A172 (cell line): ENCODE measurements at regions not wholly inside any gene's neighbourhood (a gene's known extent, or its start where the extent isn't known, plus 50 kb on each side); places are given as distances from the start of the nearest gene placed in this dataset.

ENCODE experiments used
- DNase-seq: peaks from one replicate; pipeline ENCODE4 v3.0.0-alpha.2; 2015; ENCODE audit warnings: low spot score

DNA sequence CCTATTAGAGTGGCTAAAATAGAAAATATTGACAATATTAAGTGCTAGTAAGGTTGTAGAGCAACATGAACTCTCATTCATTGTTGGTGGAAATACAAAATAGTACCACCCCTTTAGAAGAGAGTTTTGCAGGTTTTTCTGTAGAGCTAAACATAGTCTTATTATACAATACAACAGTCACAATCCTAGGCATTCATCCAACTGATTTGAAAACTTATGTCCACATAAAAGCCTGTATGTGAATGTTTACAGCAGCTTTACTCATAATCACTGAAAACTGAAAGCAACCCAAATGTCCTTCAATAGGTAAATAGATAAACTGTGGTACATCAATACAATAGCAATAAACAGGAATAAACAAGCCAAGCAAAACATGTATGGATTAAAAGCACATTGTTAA lies 127.2 kb upstream of the PRNP start:
- DNase-seq: no peak

DNA sequence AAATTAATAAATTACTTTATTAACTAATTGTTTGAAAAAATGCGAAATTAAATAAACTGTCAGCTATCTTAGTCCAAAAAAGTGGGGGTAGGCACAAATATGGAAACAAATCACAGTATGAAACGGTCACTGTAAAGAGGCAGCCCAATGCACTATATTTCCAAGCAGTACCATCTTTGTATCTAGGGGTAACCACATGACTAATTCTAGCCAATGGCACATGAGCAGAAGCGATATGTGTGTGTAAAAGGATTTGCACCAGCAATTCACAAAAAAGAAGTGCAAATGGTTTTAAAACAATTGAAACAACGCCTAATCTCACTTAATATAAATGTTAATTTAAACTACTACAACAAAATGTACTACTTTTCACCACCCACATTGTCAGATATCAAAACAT lies 129.5 kb upstream of the PRNP start:
- DNase-seq: no peak

DNA sequence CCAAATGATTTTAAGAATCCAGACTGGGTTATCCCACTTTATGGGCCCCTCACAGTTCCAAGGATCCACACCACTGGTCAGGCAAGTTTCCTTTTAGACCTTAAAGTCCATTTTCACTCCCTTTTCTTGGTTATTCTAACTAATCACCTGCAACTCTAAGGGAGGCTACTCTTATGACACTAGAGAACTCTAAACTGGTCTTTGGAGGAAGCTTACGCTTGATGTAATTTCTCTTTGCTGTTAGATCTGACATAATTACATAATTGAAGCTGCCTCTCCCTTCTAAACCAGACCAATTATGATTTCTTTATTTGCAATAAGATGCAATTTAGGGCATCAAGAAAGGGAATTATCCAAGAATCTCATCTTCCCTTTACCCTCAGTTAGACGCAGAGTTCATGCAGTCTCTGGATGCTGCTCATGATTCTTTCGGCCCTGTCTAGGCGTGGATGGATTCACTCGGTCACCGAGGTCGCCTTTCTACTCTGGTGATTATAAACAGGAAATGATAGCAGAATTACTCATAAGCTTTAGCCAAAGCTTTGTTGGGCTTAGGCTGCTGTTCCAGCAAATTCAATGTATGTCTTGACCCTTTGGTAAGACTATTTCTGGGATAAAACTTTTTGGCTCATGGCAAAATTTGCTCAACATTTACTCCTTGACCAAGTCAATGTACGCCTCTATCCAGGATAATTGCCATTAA lies 130.9 kb upstream of the PRNP start:
- peak; percentile 92 for DNase-seq

DNA sequence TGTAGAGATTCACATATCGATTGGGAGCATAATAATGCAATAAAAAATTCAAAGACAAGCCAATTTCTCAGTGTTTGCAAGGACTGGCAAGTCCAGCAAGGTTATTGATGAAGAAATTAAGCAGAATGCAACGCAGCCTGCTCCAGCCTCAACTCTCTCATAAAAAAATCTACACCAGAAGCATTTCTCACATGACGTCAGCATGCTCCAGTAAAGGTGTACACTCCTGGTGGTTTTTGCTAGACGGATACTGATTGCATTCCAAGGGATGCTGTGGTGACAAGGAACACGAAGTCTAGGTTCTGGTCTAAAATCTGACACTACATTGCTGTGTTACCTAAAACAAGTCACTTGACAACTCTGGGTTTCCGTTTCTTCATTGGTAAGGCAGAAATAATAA lies 131.9 kb upstream of the PRNP start:
- DNase-seq: no peak

DNA sequence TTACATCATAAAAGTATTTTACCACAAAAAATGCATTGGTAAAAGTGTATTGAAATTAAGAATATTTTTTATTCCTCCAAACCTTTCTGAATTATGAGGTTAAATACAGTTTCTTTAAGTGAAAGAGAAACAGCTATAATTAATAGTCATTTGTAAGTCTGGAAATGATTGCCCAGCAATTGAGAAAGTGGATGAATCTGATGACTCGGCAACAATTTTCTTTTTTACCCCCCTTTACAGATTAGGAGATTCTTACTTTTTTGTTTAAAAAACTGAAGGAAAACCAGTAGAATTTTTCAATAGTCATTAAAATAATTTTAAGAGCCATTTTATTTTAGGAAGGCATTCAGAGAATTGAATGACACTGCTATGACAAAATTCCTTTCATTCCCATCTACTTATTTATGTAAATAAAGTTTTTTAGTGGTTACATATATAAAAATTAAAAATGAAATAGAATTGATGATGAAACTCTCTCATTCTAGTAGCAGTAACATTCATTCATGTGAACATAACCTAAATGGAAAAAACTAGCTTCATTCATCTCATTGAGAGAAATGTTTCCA lies 134.1 kb upstream of the PRNP start:
- no peak for DNase-seq

DNA sequence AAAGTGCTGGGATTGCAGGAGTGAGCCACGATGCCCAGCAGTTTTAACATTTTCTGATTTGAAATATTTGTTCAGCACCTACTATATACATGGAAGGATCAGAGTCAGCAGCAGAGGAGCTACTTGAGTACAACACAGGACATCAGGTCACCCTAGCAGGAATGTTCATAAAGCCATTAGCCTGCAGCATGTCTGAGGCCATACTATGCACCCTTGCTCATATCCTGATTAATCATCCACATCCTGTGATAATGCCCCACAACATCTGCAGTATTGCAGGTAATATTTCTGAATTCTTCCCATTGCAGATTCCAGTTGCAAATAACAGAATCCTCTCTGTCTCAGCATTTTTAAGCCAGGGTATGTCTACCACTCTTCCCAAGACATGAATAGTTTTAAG lies 135.5 kb upstream of the PRNP start:
- DNase-seq: peak; percentile 82

DNA sequence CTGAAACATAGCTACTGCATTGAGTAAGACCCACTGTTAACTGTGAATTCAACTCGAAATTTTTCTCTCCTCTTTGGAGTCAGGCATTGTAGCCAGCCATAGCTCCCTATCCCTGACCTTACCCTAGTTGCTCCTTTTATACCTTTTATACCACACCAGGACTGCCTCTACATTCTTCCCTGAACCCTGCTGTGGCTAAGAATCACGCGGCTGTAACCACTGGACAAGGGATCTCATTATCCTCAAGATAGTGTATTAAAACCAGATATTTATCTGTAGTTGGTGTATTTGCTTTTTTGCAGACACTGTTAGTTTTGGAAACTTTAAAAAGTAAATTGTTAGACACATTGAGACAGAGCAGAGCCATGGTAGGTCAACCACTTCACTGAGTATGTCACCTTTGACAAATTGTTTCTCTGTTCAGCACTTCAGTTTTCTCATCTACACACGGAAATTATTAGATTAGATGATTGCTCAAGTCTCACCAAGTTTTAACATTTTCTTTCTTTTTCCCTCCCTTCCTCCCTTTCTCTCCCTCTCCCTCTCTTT lies 136.5 kb upstream of the PRNP start:
- peak; percentile 51 for DNase-seq

DNA sequence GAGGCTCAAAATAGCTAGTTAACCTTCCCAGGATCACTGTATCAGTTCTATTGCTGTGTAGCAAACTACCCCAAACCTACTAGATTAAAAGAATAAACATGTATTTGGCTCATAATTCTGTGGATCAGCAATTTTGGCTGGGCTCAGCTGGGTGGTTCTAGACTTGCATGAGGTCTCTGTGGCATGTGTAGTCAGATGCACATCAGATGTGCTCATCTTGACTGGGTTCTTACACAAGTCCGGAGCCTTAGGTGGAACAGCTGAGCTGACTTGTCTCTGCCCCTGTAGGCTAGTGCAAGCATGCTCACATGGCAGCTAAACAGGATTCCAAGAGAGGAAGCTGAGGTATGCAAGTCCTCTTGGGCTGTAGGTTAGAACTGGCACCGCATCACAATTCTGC lies 137.7 kb upstream of the PRNP start:
- DNase-seq: no peak

DNA sequence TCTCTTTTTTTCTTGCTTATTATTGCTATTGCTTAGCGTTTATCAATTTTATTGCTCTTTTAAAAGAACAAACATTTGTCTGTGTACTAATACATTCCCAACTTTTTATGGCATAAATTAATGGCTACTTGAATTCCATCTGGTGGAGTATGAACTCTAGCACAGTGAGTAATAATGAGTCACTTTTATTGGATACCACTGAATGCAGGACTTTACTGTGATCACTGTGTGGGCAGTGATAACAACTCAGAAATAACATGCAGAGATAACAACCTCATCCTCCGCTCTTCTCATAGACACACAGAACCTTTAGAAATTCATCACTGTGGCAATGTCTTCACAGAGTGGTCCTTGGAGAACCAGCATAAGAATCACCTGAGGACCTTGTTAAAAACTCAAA lies 139.5 kb upstream of the PRNP start:
- peak; percentile 95 for DNase-seq

DNA sequence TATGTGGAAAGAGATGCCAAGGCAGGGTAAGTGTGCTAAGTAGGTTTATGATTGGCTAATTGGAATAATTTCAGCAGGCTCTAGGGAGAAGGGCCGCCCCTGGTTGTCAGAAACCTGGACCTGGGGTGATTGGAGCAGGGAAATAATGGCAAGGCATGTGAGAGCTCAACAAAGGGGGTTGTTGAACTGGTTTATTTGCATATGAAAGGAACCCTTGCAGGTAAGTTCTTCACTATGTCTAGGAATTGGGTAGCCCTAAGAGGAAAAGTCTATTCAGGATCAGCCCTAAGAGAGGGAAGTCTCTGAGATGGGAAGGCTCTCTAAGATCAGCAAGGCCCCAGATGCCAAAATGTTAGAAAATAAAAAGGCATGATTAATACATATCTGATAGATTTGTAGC lies 139.9 kb upstream of the PRNP start:
- no peak for DNase-seq

DNA sequence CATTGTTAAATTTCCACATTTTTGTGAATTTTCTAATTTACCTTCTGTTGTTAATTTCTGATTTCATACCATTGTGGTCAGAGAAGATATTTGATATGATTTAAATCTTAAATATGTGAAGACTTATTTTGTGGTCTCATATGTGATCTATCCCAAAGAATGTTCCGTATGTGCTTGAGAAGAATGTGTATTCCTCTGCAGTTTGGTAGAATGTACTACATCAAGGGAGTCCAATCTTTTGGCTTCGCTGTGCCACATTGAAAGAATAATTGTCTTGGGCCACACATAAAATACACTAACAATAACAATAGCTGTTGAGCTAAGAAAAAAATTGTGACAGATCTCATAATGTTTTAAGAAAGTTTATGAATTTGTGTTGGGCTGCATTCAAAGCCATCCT lies 140.7 kb upstream of the PRNP start:
- DNase-seq: no peak

DNA sequence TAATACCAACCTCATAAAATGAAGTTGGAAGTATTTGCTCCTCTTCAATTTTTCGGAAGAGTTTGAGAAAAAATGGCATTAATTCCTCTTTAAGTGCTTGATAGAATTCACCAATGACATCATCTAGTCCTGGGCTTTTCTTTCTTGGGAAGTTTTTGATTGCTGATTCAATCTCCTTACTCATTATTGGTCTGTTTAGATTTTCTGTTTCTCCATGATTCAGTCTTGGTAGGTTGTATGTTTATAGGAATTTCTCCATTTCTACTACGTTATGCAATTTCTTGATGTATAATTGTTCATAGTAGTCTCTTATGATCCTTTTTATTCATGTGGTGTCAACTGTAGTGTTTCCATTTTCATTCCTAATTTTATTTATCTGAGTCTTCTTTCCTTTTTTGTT lies 141.5 kb upstream of the PRNP start:
- DNase-seq: peak; percentile 38

DNA sequence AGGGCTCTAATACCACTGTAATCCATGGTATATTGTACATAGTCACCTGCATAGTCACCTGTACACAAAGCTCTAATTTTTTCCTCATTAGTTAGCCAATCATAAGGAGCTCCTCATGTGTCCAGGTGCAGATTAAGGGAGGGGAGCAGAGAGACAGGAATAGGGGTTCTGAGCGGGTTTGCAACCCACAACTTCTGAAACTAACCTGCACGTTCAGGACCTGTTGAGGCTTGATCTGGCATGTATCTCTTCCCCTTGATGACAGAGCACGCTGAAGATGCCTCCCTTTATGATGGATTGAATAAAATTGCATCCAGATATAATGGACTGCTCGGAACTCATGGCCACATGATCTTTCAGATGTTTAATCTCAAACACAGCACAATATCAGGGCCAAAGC lies 144.0 kb upstream of the PRNP start:
- DNase-seq: no peak

DNA sequence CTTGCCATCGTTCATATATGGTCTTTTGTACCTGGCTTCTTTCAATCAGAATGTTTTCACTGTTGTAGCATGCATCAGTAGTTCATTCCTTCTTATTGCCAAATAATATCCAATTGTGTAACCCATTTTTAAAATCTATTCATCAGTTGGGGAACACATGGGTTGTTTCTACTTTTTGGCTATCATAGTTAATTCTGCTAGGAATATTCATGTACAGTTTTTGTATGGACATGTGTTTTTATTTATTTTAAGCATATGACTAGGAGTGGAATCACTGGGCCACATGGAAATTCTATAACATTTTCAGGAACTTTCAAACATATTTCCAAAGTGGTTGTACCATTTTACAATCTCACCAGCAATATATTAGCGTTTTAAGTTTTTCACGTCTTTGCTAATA lies 151.9 kb upstream of the PRNP start:
- no peak for DNase-seq

DNA sequence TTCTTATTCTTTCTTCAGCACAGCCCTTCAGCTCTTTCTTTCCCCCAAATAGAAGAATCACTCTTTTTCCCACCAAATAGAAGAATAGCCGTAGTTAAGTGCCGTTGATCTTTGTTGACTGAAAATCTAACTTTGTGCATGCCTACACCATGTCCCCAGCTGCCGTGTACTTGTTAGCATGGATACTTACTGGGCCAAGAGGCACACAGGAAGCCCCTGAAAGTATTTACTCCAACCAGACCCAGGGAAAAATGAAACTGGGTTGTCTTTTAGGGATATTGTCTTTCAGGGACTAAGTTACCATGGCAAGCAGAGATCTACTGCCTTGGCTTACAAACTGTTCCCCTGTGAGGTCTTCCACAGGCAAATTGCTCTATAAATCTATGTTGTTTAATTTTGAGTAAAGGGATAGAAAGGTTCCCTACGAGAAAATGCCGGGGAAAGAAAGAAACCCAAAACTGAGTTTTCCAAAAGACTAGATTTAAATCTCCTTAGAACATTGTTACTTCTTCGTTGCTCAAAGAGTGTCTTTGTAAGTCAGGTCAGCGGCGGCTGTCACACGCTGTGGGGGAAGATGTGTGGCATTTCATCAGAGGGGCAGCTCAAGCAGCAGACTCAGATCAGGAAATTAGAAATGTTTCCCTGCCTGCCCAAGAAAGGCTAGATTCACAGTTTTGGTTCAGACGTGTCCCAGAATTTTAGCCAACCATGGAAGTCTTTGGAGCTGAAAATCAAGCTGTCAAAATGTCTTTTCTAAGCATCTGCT lies 152.7 kb upstream of the PRNP start:
- DNase-seq: no peak

DNA sequence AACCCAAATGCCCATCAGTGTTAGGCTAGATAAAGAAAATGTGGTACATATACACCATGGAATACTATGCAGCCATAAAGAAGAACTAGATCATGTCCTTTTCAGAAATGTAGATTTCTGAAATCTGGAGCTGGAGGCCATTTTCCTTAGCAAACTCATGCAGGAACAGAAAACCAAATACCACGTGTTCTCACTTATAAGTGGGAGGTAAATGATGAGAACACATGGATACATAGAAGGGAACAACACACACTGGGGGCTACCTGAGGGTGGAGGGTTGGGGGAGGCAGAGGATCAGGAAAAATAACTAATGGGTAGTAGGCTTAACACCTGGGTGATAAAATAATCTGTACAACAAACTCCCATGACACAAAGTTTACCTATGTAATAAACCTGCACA lies 153.5 kb upstream of the PRNP start:
- no peak for DNase-seq

DNA sequence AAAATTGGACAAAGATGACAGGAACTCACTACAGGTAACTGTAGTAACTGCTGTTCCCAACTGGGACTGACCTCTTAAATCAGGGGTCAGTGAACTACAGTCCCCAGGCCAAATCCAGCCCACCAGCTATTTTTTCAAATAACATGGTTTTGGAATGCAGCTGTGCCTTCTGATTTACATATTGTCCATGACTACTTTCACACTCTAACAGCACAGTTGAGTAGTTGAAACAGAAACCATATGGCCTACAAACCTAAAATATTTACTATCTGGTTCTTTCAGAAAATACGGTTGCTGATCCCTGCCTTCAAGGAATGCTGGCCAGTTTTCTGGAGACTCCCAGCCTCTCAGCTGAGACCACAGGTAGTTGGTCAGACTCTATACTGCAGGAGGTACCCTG lies 161.5 kb upstream of the PRNP start:
- no peak for DNase-seq

DNA sequence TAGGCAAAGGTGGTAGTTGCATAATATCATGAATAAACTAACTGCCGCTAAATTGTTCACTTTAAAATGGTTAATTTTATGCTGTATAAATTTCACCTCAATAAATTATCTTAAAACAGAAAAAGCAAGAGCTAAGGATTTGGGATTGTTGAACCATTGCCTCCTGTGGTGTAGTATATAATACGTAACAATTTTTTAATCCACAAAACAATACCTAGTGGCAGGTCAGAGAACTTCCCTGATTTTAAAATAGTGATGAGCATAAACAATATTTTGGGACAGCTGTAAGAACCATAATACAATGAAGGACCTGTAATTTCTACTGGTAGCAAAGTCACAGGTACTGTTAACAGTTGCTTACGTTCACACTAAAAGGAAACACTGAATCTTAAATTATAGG lies 161.9 kb upstream of the PRNP start:
- DNase-seq: no peak

DNA sequence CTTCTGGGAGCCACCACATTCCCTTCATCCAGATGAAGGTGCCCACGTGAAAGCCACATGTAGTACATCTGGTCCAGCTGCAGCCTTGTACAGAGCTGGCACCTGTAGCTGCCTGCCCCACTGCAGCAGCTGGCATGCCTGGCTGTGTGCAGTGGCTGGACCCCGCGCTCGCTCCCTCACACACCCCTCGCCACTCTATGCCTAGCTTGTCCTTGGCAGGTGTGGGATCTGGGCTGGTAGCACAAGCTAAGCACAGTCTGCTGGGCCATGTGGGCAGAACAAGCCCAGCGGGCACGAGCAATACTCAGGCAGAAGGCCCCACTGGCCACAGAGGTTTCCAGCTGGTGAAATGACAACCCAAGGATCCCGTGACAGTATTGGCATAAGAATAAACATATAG lies 163.9 kb upstream of the PRNP start:
- DNase-seq: no peak

DNA sequence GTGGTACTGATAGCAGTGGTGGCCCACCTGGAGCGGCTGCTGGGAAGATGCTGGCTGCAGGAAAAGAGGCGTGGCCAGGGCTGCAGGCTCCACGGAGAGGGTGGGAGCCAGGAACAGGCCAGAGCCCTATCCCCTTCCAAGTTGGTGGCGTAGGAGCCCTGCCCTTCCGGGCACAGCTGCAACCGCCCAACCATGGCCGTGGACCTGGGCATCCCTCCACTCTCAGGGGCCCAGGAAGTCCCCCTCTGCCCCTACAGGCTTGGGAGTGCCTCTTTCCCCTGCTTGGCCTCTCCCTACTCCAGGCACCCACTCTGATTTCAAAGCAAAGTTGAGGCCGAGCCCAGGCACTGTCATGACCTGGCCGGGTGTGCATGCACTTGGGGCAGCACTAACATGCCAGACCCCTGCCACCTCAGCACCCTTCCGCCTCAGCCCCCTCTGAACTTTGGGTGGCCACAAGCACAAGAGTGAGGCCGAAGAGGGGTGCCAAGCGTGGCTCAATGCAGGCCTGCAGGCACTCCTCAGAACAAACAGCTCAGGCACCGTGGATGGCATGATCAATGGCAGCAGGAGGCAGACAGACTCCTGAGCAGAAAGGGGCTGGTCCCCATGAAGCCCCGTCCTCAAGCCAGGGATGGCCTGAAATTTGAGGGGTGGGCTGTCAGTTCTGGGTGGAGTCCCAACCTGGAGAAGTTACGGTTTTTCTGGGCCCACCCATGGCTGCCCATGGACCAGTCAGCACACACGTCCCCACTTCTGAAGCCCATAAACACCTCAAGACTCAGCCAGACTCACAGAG lies 164.9 kb upstream of the PRNP start:
- DNase-seq: no peak

DNA sequence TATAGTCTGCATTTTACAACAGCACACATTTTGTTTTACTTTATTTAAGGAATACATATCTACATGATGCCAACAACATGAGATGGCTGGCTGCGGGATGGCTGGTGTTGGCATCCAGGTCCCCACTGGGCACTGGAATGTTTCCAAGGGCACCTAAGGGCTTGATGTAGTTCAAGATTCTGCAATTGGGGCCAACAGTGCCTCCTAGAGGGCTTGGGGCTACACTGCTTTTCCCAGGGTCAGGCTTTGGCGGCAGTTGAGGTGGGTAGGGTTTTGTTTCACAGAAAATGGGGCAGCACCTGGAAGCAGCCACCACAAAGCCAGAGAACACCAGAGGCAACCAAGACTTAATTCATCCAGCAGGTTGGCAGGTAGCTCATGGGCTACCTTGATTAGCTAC lies 166.7 kb upstream of the PRNP start:
- no peak for DNase-seq

DNA sequence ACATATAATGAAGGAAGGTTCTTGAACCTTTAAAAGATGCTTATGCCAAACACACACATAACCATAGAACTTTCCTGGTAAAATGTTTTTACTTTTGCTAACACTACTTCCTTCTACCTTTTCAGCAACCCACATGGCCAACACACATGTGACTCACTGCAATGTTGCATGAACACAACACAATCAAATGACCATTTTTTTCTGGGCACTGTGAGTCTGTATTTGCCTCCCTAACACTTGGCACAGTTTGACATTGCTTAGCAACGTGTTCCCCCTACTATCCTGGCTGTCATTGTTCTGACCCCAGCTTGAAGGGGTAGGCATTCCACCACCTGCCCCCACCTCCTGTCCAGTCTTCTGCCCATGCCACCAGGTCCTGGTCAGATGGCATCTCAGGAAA lies 169.4 kb upstream of the PRNP start:
- DNase-seq: no peak
